GM12878 (cell line): ENCODE measurements at regions not wholly inside any gene's neighbourhood (a gene's known extent, or its start where the extent isn't known, plus 50 kb on each side); places are given as distances from the start of the nearest gene placed in this dataset.

Experiments
- BRCA1 ChIP-seq: IDR thresholded peaks from 2 replicates; pipeline ENCODE4 v1.6.1; 2011; ENCODE audit warnings: low read depth, low read length, improper control_type of control experiment
- CUX1 ChIP-seq: IDR thresholded peaks from 2 replicates; pipeline ENCODE4 v1.6.1; 2012; ENCODE audit warnings: improper control_type of control experiment, low read depth, low read length; ENCODE audit not compliant: insufficient replicate concordance
- ELK1 ChIP-seq: IDR thresholded peaks from 2 replicates; pipeline ENCODE4 v1.6.1; 2012; ENCODE audit warnings: low read depth, low read length, improper control_type of control experiment
- GATAD2B ChIP-seq: fragments of 450-650 bp; conservative IDR thresholded peaks from 2 replicates; pipeline ENCODE4 v1.6.1; 2017; ENCODE audit warnings: low read depth, mild to moderate bottlenecking, moderate library complexity
- HSF1 ChIP-seq: fragments of 150-350 bp; IDR thresholded peaks from 2 replicates; pipeline ENCODE4 v1.6.1; 2014; ENCODE audit warnings: mild to moderate bottlenecking, low read depth, low read length
- NBN ChIP-seq: fragments of 450-650 bp; IDR thresholded peaks from 2 replicates; pipeline ENCODE4 v1.6.1; 2016
- SMAD1 ChIP-seq: fragments of 450-650 bp; IDR thresholded peaks from 2 replicates; pipeline ENCODE4 v1.6.1; 2018; ENCODE audit warnings: mild to moderate bottlenecking, low read depth; ENCODE audit not compliant: partially characterized antibody
- TARDBP ChIP-seq: IDR thresholded peaks from 2 replicates; pipeline ENCODE4 v1.6.1; 2016; ENCODE audit warnings: borderline replicate concordance
- WRNIP1 ChIP-seq: IDR thresholded peaks from 2 replicates; pipeline ENCODE4 v1.6.1; 2011; ENCODE audit warnings: low read depth, low read length, improper control_type of control experiment, borderline replicate concordance
- ZBTB33 ChIP-seq: fragments of 450-650 bp; IDR thresholded peaks from 2 replicates; pipeline ENCODE4 v1.6.1; 2017; ENCODE audit warnings: mild to moderate bottlenecking

- TF ChIP-seq CUX1 (no peak), NBN (no peak), SMAD1 (no peak), ZBTB33 (no peak), ELK1 (no peak), TARDBP (no peak), GATAD2B (no peak), BRCA1 (no peak), WRNIP1 (no peak), HSF1 (no peak)
Observed at GRCh38 chr9:3045153-3045552, 201.3 kb upstream of the PUM3 start (continued).
